Uterus (tissue), 2 donors: ENCODE measurements at regions not wholly inside any gene's neighbourhood (a gene's known extent, or its start where the extent isn't known, plus 50 kb on each side); places are given as distances from the start of the nearest gene placed in this dataset.
"Not testable (repeated sequence)": the region's sequence is repeated elsewhere in the genome, so short reads cannot be mapped to it uniquely, and the experiment has no call there.

Experiments
- POLR2A ChIP-seq, 2 donors: fragments of 450-650 bp; IDR thresholded peaks; one replicate each; pipeline ENCODE4 v1.6.1; 2016; ENCODE audit warnings: antibody characterized with exemption in 2 of 2, mild to moderate bottlenecking in 1 of 2, moderate library complexity in 1 of 2
- TF ChIP-seq, protein P1 (sequence below), 4 experiments: fragments of 200-600 bp in 2 of 4; fragments of 450-650 bp in 2 of 4; sonication (generic) in 2 of 4; IDR thresholded peaks; one replicate each; pipeline ENCODE4 v1.5.1; 2016 to 2019; ENCODE audit warnings: antibody characterized with exemption in 4 of 4, mild to moderate bottlenecking in 2 of 4, moderate library complexity in 1 of 4

- TF ChIP-seq, protein P1, sequence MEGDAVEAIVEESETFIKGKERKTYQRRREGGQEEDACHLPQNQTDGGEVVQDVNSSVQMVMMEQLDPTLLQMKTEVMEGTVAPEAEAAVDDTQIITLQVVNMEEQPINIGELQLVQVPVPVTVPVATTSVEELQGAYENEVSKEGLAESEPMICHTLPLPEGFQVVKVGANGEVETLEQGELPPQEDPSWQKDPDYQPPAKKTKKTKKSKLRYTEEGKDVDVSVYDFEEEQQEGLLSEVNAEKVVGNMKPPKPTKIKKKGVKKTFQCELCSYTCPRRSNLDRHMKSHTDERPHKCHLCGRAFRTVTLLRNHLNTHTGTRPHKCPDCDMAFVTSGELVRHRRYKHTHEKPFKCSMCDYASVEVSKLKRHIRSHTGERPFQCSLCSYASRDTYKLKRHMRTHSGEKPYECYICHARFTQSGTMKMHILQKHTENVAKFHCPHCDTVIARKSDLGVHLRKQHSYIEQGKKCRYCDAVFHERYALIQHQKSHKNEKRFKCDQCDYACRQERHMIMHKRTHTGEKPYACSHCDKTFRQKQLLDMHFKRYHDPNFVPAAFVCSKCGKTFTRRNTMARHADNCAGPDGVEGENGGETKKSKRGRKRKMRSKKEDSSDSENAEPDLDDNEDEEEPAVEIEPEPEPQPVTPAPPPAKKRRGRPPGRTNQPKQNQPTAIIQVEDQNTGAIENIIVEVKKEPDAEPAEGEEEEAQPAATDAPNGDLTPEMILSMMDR (IDR thresholded peaks at IDR 0.05): not testable (repeated sequence)
- TF ChIP-seq POLR2A (IDR thresholded peaks at IDR 0.05): not testable (repeated sequence)
Measured at GRCh38 chr15:20281567-20282275, 259.9 kb downstream of the GOLGA6L6 start.
